Retinal pigment epithelial cell (primary cell): ENCODE measurements at regions not wholly inside any gene's neighbourhood (a gene's known extent, or its start where the extent isn't known, plus 50 kb on each side); places are given as distances from the start of the nearest gene placed in this dataset.

ENCODE experiments used
- DNase-seq: peaks from one replicate; pipeline ENCODE4 v3.0.0-alpha.2; 2010; ENCODE audit warnings: low read depth
- H3K4me3 ChIP-seq: 2 replicates; pipeline ENCODE4 v1.5.1; 2011; ENCODE audit warnings: mild to moderate bottlenecking, low read length, control low read depth, moderate library complexity
- TF ChIP-seq, protein P1 (sequence below): conservative IDR thresholded peaks from 2 replicates; pipeline ENCODE4 v1.5.1; 2011; ENCODE audit warnings: low read depth, low read length, control low read depth, inconsistent platforms

DNA sequence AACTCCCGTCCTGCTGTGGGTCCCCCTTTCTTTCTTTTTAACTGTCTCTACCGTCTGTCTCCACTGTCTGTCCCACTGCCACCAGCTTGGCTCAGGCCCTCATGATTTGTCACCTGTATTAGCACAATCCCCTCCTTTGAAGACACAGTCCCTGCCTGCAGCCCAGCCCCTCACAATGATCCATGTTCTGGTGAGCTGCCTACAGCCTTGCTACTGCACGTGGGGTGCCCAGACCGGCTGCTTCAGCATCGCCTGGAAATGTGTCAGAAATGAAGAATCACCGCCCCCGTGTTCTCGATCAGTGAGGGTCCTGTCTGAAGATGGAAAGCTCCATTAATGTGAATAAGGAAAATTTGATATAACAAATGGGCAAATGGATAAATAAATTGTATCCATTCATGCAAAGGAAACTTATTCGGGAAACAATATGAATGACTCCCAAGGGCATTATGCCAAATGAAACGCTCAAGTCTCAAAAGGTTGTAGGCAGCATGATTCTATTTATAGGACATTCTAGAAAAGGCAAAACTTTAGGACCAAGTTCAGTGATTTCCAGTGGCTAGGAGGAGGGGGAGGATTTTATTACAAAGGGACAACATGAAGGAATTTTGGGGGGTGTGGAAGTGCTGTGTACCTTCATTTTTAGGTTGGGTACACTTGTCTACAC lies 59.4 kb upstream of the CD83 start:
- no peak overlapping the region for H3K4me3 ChIP-seq
- DNase-seq: no peak
- TF ChIP-seq, protein P1, sequence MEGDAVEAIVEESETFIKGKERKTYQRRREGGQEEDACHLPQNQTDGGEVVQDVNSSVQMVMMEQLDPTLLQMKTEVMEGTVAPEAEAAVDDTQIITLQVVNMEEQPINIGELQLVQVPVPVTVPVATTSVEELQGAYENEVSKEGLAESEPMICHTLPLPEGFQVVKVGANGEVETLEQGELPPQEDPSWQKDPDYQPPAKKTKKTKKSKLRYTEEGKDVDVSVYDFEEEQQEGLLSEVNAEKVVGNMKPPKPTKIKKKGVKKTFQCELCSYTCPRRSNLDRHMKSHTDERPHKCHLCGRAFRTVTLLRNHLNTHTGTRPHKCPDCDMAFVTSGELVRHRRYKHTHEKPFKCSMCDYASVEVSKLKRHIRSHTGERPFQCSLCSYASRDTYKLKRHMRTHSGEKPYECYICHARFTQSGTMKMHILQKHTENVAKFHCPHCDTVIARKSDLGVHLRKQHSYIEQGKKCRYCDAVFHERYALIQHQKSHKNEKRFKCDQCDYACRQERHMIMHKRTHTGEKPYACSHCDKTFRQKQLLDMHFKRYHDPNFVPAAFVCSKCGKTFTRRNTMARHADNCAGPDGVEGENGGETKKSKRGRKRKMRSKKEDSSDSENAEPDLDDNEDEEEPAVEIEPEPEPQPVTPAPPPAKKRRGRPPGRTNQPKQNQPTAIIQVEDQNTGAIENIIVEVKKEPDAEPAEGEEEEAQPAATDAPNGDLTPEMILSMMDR: no peak

DNA sequence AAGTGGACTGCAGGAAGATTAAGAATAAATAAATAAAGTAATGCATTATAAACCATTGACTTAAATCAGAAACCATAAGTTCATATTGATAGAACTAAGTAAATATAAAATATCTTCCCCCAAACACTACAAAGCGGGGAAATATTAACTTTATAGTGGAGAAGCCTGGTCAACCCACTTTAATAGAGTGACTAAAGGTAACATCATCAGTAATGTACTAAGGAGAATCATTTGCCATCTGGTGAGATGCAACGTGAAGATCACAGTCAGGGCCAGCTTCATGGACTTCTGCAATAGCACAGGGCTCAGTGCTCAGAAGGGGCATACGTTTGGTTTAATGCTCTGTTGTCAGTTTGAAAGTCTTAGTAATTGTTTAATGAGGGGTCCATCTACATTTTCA lies 58.8 kb upstream of the CD83 start:
- DNase-seq: no peak
- H3K4me3 ChIP-seq: no peak overlapping the region
- TF ChIP-seq, protein P1: no peak

- H3K4me3 ChIP-seq: no peak overlapping the region
- no peak for DNase-seq
- TF ChIP-seq, protein P1: no peak
Measured at GRCh38 chr6:14059791-14060436, 57.7 kb upstream of the CD83 start.

- DNase-seq: no peak
- H3K4me3 ChIP-seq: no peak overlapping the region
- TF ChIP-seq, protein P1: no peak
Measured at GRCh38 chr6:14060971-14061370, 56.6 kb upstream of the CD83 start.

- TF ChIP-seq, protein P1: no peak
- no peak overlapping the region for H3K4me3 ChIP-seq
- DNase-seq: no peak
Measured at GRCh38 chr6:14061643-14062042, 55.9 kb upstream of the CD83 start.

DNA sequence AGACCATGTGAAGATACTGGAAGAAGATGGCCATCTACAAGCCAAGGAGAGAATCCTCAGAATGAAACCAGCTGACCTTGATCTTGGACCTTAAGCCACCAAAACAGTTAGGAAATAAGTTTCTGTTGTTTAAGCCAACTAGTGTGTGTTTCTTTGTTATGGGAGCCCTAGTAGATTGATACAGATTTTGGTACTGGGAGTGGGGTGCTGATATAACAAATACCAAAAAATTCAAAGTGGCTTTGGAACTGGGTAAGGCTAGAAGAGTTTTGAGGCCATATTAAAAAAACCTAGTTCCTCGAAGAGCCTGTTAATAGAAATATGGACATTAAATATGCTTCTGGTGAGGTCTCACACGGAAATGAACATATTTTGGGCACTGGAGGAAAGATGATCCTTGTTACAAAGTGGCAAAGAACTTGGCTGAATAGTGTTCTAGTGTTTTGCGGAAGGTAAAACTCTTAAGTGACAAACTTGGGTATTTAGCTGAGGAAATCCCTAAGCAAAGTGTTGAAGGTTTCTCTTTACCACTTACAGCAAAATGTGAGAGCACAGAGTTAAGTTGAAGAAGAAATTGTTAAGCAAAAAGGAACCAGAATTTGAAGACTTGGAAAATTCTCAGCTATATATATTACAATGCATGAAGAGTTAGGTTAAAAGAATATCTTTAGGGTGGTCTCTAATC lies 55.1 kb upstream of the CD83 start:
- no peak overlapping the region for H3K4me3 ChIP-seq
- DNase-seq: no peak
- TF ChIP-seq, protein P1: no peak

DNA sequence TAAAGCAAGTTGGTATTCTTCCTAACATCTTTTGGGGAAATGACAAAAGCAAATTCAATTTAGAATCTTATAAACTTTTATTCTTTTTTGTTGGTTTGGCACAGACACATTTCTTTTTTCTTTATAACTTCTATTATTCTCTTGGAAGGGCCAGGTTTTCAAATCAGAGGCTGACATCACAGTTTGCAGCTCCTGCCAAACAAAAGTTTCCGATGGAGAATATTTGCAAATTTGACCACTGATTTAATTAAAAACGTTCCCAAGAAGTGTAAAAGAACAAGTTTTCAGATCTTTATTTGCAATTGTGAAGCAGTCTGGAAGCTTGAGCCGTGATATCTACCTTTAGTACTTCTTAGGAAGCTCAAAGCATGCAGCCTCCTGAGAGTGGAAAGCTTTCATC lies 53.8 kb upstream of the CD83 start:
- H3K4me3 ChIP-seq: no peak overlapping the region
- TF ChIP-seq, protein P1: no peak
- no peak for DNase-seq
